ENCODE measurements at regions not wholly inside any gene's neighbourhood (a gene's known extent, or its start where the extent isn't known, plus 50 kb on each side); places are given as distances from the start of the nearest gene placed in this dataset.

- TF ChIP-seq ZC3H11A (IDR thresholded peaks at IDR 0.05; ENCODE audit: low read depth, low read length) = no peak
- no peak for TF ChIP-seq ZNF274 (IDR thresholded peaks at IDR 0.05; ENCODE audit: borderline replicate concordance, low read depth, low read length)
These were observed 233.9 kb upstream of the AADAT start (continued) for GRCh38 chr4:170323623-170324022.

DNA sequence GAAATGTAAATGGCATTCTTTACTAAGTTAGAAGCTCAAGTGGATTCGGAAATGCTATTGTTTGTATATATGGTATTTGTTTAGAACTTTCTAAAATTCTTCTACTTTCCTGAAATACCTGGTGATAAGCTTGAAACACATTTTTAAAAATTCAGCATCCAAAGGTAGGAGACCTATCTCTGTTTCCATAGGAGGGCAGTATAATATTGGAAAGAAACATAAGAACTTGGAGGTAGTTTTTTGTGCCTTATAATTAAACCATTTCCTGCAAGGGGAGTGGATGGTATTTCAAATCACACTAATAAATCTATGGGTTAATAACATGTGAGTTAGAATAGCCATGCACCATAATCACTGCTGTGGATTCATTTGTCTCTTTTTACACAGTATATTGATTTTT is 217.4 kb upstream of the AADAT start:
- FAIRE-seq (no peak), ATAC-seq (no peak), DNase-seq (ENCODE audit: extremely low read depth in 1 of 4, low spot score in 3 of 4) (no peak)
- H3K9me1 ChIP-seq (ENCODE audit: control insufficient read depth, insufficient read depth, low read length) = no peaks in the 10 kb centered on the region
- H3K4me3 ChIP-seq = no peak overlapping the region
- no TSS peak for BruUV-seq (replicated peaks)
- no peak overlapping the region for H3K27ac ChIP-seq (ENCODE audit: extremely low read depth, low read depth, low read length)
- no peak overlapping the region for H3K4me2 ChIP-seq (ENCODE audit: insufficient read depth, low read length)
- TF ChIP-seq ZNF780A (CRISPR knock-in tag; IDR thresholded peaks at IDR 0.05) = no peak
- TF ChIP-seq MCM3 (IDR thresholded peaks at IDR 0.05) = no peak
- CTCF ChIA-PET (ENCODE audit: low intra/inter-chr PET ratio) = no interaction called here
- no peak overlapping the region for H3K9ac ChIP-seq (ENCODE audit: insufficient read depth in 1 of 2, low read depth in 2 of 2, low read length in 2 of 2)
- no peaks in the 10 kb centered on the region for H3K79me2 ChIP-seq (ENCODE audit: control insufficient read depth, insufficient read depth, low read length)
- H4K20me1 ChIP-seq (replicated peaks; ENCODE audit: control insufficient read depth, insufficient read depth, low read length) = no peaks in the 10 kb centered on the region
- no peaks in the 10 kb centered on the region for H3K4me1 ChIP-seq (replicated peaks in 1 of 2; ENCODE audit: control insufficient read depth in 2 of 2, insufficient read depth in 2 of 2, low read length in 2 of 2)
- H2AFZ ChIP-seq (ENCODE audit: low read depth, low read length) = no peak overlapping the region
- no peaks in the 10 kb centered on the region for H3K36me3 ChIP-seq (ENCODE audit: control insufficient read depth, insufficient read depth, low read length)
- intact Hi-C loops (cut with micrococcal nuclease) = no loop called here
- no peaks in the 10 kb centered on the region for H3K27me3 ChIP-seq (ENCODE audit: control insufficient read depth in 2 of 2, insufficient read depth in 2 of 2, low read length in 2 of 2)
- H3K9me3 ChIP-seq (replicated peaks; ENCODE audit: control insufficient read depth, insufficient read depth, low read depth, low read length) = no peaks in the 10 kb centered on the region
- in situ Hi-C loops (cut with MboI) = no loop called here
- POLR2A ChIA-PET = no interaction called here
- WGBS (ENCODE audit: insufficient coverage, low coverage, missing lambda C conversion rate) = 0% methylated on average over 1 of the region's 1 CpG

GRCh38 chr4:170306208-170306607 is 216.5 kb upstream of the AADAT start:
- DNase-seq (ENCODE audit: extremely low read depth in 1 of 4, low spot score in 3 of 4) = no peak
- FAIRE-seq = no peak

More at GRCh38 chr4:170306208-170306607, 216.5 kb upstream of the AADAT start:
- Histone ChIP-seq H3K9ac (ENCODE audit: insufficient read depth in 1 of 2, low read depth in 2 of 2, low read length in 2 of 2) (no peak overlapping the region), H3K4me2 (ENCODE audit: insufficient read depth, low read length) (no peak overlapping the region), H3K27ac (ENCODE audit: extremely low read depth, low read depth, low read length) (no peak overlapping the region), H3K4me3 (no peak overlapping the region), H3K4me1 (replicated peaks in 1 of 2; ENCODE audit: control insufficient read depth in 2 of 2, insufficient read depth in 2 of 2, low read length in 2 of 2) (no peaks in the 10 kb centered on the region), H3K9me3 (replicated peaks; ENCODE audit: control insufficient read depth, insufficient read depth, low read depth, low read length) (no peaks in the 10 kb centered on the region), H2AFZ (ENCODE audit: low read depth, low read length) (no peak overlapping the region), H3K36me3 (ENCODE audit: control insufficient read depth, insufficient read depth, low read length) (no peaks in the 10 kb centered on the region), H3K79me2 (ENCODE audit: control insufficient read depth, insufficient read depth, low read length) (no peaks in the 10 kb centered on the region), H4K20me1 (replicated peaks; ENCODE audit: control insufficient read depth, insufficient read depth, low read length) (no peaks in the 10 kb centered on the region), H3K9me1 (ENCODE audit: control insufficient read depth, insufficient read depth, low read length) (no peaks in the 10 kb centered on the region), H3K27me3 (ENCODE audit: control insufficient read depth in 2 of 2, insufficient read depth in 2 of 2, low read length in 2 of 2) (no peaks in the 10 kb centered on the region)
- no TSS peak for BruUV-seq (replicated peaks)
- CTCF ChIA-PET (ENCODE audit: low intra/inter-chr PET ratio) = no interaction called here
- POLR2A ChIA-PET = no interaction called here
- TF ChIP-seq ZNF23 (CRISPR knock-in tag; IDR thresholded peaks at IDR 0.05) (no peak), HDAC2 (IDR thresholded peaks at IDR 0.05) (no peak), KLF16 (IDR thresholded peaks at IDR 0.05) (no peak), NR2F6 (CRISPR knock-in tag; IDR thresholded peaks at IDR 0.05) (no peak), NRF1 (conservative IDR thresholded peaks at IDR 0.05 in 1 of 2, IDR thresholded peaks at IDR 0.05 in 1 of 2) (no peak), ZNF324 (CRISPR knock-in tag; IDR thresholded peaks at IDR 0.05) (no peak)
- no peak for ATAC-seq
- in situ Hi-C loops (cut with MboI) (no loop called here), intact Hi-C loops (cut with micrococcal nuclease) (no loop called here)

All from K562 (cell line).